ENCODE measurements at regions not wholly inside any gene's neighbourhood (a gene's known extent, or its start where the extent isn't known, plus 50 kb on each side); places are given as distances from the start of the nearest gene placed in this dataset.

DNA sequence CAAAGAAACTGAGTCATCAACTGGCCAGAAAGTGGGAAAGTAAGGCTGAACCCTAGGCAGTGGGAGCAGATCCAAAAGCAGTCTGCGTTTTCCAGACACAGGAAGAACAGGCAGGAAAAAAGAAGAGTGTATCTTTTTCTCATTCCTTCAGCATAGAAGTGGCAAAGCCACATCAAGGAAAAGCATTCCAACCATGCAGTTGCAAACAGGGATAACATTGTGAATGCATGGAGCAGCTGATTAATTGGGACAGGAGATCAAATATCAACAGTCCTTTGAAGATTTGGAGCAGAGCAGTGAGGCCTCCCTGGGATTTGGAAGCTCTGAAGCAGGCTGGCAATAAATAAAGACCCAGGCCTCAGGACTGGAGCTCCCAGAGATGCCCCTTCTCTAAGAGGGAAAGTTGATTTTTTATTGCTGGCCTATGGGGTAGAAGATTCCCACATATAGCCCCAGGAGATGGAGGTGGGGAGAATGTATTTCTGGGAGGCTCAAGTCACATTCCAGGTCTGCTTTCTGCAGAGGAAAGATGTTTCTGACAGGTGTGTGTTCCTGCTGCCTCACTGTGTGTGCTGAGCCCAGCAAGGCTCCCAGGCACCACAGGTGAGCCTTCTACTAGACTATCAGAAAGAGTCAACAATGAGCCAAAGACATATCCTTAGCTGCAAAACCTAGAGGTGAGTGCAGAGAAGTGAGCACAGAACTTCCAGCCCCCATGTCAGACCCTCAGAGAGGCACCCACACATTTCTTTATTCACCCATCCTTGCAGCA is 222.5 kb downstream of the RAB28 start:
- intact Hi-C loops (cut with micrococcal nuclease; ENCODE audit: unreplicated experiment), result no loop called here

DNA sequence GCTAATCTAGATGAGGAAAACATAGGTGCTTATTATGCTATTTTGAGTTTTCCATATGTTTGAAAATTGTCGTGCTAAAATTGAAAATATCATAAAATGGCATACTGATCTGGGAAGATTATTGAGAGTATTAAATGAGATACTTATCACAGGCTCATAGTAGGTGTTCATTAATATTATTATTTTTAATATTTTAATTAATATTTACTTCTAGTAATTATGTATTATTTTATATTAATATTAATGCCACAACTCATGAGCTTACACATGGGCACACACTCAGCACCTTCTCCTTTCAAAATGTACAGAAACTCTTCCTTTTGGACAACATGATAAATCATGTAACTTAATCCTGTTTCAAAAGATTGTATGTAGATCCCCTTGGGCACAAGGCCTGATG is 223.6 kb downstream of the RAB28 start:
- Mint-ChIP-seq H3K36me3 (ENCODE audit: insufficient read depth, unreplicated experiment) (no peaks in the 10 kb centered on the region), H3K4me3 (ENCODE audit: unreplicated experiment) (no peak overlapping the region), H3K4me1 (ENCODE audit: low read depth, unreplicated experiment) (no peaks in the 10 kb centered on the region), H3K9me3 (ENCODE audit: unreplicated experiment) (no peaks in the 10 kb centered on the region), H3K27me3 (ENCODE audit: insufficient read depth, unreplicated experiment) (no peaks in the 10 kb centered on the region), H3K27ac (ENCODE audit: unreplicated experiment) (no peak overlapping the region)
- TF ChIP-seq, protein P1, sequence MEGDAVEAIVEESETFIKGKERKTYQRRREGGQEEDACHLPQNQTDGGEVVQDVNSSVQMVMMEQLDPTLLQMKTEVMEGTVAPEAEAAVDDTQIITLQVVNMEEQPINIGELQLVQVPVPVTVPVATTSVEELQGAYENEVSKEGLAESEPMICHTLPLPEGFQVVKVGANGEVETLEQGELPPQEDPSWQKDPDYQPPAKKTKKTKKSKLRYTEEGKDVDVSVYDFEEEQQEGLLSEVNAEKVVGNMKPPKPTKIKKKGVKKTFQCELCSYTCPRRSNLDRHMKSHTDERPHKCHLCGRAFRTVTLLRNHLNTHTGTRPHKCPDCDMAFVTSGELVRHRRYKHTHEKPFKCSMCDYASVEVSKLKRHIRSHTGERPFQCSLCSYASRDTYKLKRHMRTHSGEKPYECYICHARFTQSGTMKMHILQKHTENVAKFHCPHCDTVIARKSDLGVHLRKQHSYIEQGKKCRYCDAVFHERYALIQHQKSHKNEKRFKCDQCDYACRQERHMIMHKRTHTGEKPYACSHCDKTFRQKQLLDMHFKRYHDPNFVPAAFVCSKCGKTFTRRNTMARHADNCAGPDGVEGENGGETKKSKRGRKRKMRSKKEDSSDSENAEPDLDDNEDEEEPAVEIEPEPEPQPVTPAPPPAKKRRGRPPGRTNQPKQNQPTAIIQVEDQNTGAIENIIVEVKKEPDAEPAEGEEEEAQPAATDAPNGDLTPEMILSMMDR (IDR thresholded peaks at IDR 0.05; ENCODE audit: insufficient read depth in 1 of 2, low read depth in 1 of 2, low read length in 1 of 2, severe bottlenecking in 1 of 2, unreplicated experiment in 1 of 2), result no peak
- intact Hi-C loops (cut with micrococcal nuclease; ENCODE audit: unreplicated experiment), result no loop called here
- no peaks in the 10 kb centered on the region for H3K27me3 ChIP-seq (replicated peaks; ENCODE audit: control insufficient read depth, insufficient read depth, low read length)
- no peaks in the 10 kb centered on the region for H3K36me3 ChIP-seq (ENCODE audit: control insufficient read depth, insufficient read depth, low read length)
- no peak overlapping the region for H3K4me3 ChIP-seq (ENCODE audit: low read depth, low read length)
- ChIA-PET POLR2A (no interaction called here), CTCF (no interaction called here)
- no TSS peak for BruUV-seq (replicated peaks)
- no peaks in the 10 kb centered on the region for H3K9me3 ChIP-seq
- no peaks in the 10 kb centered on the region for H3K4me1 ChIP-seq
- no peak for DNase-seq

More for the DNA sequence above, 222.5 kb downstream of the RAB28 start:
- TF ChIP-seq, protein P1 (IDR thresholded peaks at IDR 0.05; ENCODE audit: insufficient read depth in 1 of 2, low read depth in 1 of 2, low read length in 1 of 2, severe bottlenecking in 1 of 2, unreplicated experiment in 1 of 2), result no peak
- H3K4me3 ChIP-seq (ENCODE audit: low read depth, low read length), result no peak overlapping the region
- no peaks in the 10 kb centered on the region for H3K9me3 Mint-ChIP-seq (ENCODE audit: unreplicated experiment)
- H3K4me3 Mint-ChIP-seq (ENCODE audit: unreplicated experiment), result no peak overlapping the region
- ChIA-PET POLR2A (no interaction called here), CTCF (no interaction called here)
- no peaks in the 10 kb centered on the region for H3K4me1 ChIP-seq
- no peaks in the 10 kb centered on the region for H3K9me3 ChIP-seq
- no peaks in the 10 kb centered on the region for H3K27me3 ChIP-seq (replicated peaks; ENCODE audit: control insufficient read depth, insufficient read depth, low read length)
- H3K27ac Mint-ChIP-seq (ENCODE audit: unreplicated experiment), result no peak overlapping the region
- no TSS peak for BruUV-seq (replicated peaks)
- no peaks in the 10 kb centered on the region for H3K4me1 Mint-ChIP-seq (ENCODE audit: low read depth, unreplicated experiment)
- no peaks in the 10 kb centered on the region for H3K36me3 ChIP-seq (ENCODE audit: control insufficient read depth, insufficient read depth, low read length)
- H3K36me3 Mint-ChIP-seq (ENCODE audit: insufficient read depth, unreplicated experiment), result no peaks in the 10 kb centered on the region
- no peak for DNase-seq
- no peaks in the 10 kb centered on the region for H3K27me3 Mint-ChIP-seq (ENCODE audit: insufficient read depth, unreplicated experiment)

- H3K36me3 ChIP-seq (ENCODE audit: control insufficient read depth, insufficient read depth, low read length), result no peaks in the 10 kb centered on the region
- Mint-ChIP-seq H3K27me3 (ENCODE audit: insufficient read depth, unreplicated experiment) (no peaks in the 10 kb centered on the region), H3K36me3 (ENCODE audit: insufficient read depth, unreplicated experiment) (no peaks in the 10 kb centered on the region), H3K4me1 (ENCODE audit: low read depth, unreplicated experiment) (no peaks in the 10 kb centered on the region), H3K9me3 (ENCODE audit: unreplicated experiment) (peaks cover 26% of the 10 kb centered on the region), H3K27ac (ENCODE audit: unreplicated experiment) (no peak overlapping the region), H3K4me3 (ENCODE audit: unreplicated experiment) (no peak overlapping the region)
- no peak overlapping the region for H3K4me3 ChIP-seq (ENCODE audit: low read depth, low read length)
- no peaks in the 10 kb centered on the region for H3K4me1 ChIP-seq
- POLR2A ChIA-PET, result no interaction called here
- H3K9me3 ChIP-seq, result peaks cover 6% of the 10 kb centered on the region
- DNase-seq, result no peak
- BruUV-seq (replicated peaks), result no TSS peak
- CTCF ChIA-PET, result no interaction called here
- intact Hi-C loops (cut with micrococcal nuclease; ENCODE audit: unreplicated experiment), result no loop called here
- no peaks in the 10 kb centered on the region for H3K27me3 ChIP-seq (replicated peaks; ENCODE audit: control insufficient read depth, insufficient read depth, low read length)
- TF ChIP-seq, protein P1 (IDR thresholded peaks at IDR 0.05; ENCODE audit: insufficient read depth in 1 of 2, low read depth in 1 of 2, low read length in 1 of 2, severe bottlenecking in 1 of 2, unreplicated experiment in 1 of 2), result no peak
Measured at GRCh38 chr4:13250263-13250662, 233.9 kb downstream of the RAB28 start.

All from Caco-2 (cell line).